Stimulated activated naive B cell treated with anti-CD40 and anti-IgM and Interleukin-4, amounts not matched to agents 10 μg/mL and 1 μg/mL and 100 μg/mL, for 72 hours (primary cell): ENCODE measurements at regions not wholly inside any gene's neighbourhood (a gene's known extent, or its start where the extent isn't known, plus 50 kb on each side); places are given as distances from the start of the nearest gene placed in this dataset.
"Not testable (repeated sequence)": the region's sequence is repeated elsewhere in the genome, so short reads cannot be mapped to it uniquely, and the experiment has no call there.

ENCODE experiments used
- ATAC-seq, 2 donors: fragments of 150-1000 bp; cut with Tn5 transposase; replicated peaks; 2 replicates each; pipeline ENCODE4 v1.10.0; 2021; ENCODE audit warnings: moderate library complexity in 1 of 2
- DNase-seq: peaks from one replicate; pipeline ENCODE4 v3.0.0; 2021
- H3K27ac Mint-ChIP-seq: one replicate; pipeline ENCODE4 v1.8.0; 2022; ENCODE audit warnings: mild to moderate bottlenecking, mixed read lengths
- H3K27me3 Mint-ChIP-seq, 2 donors: one replicate each; pipeline ENCODE4 v1.8.0; 2022; ENCODE audit warnings: mixed read lengths in 2 of 2
- H3K36me3 Mint-ChIP-seq, 2 donors: one replicate each; pipeline ENCODE4 v1.8.0; 2022; ENCODE audit warnings: mixed read lengths in 2 of 2, mild to moderate bottlenecking in 1 of 2
- H3K4me1 Mint-ChIP-seq, 2 donors: one replicate each; pipeline ENCODE4 v1.8.0; 2022; ENCODE audit warnings: mixed read lengths in 2 of 2, mild to moderate bottlenecking in 1 of 2
- H3K4me3 Mint-ChIP-seq, 2 donors: one replicate each; pipeline ENCODE4 v1.8.0; 2022; ENCODE audit warnings: mild to moderate bottlenecking in 2 of 2, mixed read lengths in 2 of 2, moderate library complexity in 1 of 2
- H3K9me3 Mint-ChIP-seq, 2 donors: one replicate each; pipeline ENCODE4 v1.8.0; 2022; ENCODE audit warnings: mixed read lengths in 2 of 2, mild to moderate bottlenecking in 1 of 2

DNA sequence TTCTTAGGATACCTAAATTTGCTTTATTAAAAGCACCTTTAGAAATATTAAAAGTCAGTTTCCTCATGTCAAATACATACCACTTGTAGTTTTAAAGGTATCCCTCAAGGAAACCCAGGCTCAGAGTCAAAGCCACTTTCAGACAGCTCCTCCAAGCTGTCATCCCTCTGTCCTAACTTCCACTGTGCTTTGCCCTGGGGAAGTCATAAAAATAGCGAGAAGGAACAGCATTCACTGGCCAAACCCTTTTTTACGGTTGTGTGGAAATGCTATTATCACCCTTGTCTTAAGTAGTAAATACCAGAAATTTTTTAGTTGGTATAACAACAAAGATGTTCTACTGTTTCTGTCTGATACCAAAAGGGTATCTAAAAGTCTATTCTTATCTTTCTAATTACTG, 680.5 kb downstream of the ZEB2 start:
- no peak for ATAC-seq
- Mint-ChIP-seq H3K4me1 (no peaks in the 10 kb centered on the region), H3K36me3 (no peaks in the 10 kb centered on the region), H3K4me3 (no peak overlapping the region), H3K27ac (no peak overlapping the region), H3K9me3 (no peaks in the 10 kb centered on the region), H3K27me3 (no peaks in the 10 kb centered on the region)
- no peak for DNase-seq

DNA sequence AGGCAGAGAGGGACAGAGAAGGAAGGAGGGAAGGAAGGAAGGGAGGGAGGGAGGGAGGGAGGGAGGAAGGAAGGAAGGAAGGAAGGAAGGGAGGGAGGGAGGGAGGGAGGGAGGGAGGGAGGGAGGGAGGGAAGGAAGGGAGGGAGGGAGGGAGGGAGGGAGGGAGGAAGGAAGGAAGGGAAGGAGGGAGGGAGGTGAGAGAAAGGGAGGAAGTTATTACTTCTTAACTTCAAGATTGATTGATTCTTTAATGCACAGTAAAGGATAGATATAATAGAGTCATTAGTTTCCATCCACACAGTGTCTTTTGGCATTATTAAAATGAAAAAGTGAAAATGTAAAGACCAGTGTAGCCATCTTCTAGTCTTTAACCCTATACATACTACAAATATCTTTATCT, 682.9 kb downstream of the ZEB2 start:
- not testable (repeated sequence) for H3K4me1 Mint-ChIP-seq, H3K36me3 Mint-ChIP-seq, ATAC-seq

DNA sequence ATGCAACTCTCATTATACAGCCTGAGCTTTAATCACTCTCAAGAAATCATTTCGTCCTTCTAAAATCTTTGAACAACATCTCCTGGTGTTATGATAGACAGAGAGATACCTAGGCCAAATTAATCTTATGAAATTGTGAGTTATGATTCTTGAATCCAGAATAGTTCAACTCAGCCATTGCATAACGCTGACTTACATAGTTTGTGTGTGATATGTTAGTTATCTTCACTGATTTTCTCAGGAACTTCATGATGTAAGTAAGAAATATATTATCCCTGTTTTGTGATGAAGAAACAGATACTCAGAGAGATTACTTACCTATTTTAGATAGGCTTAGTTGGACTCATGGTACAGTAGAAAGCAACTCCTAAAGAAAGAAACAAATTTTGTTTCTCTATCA, 684.4 kb downstream of the ZEB2 start:
- DNase-seq = no peak
- ATAC-seq = no peak
- H3K4me1 Mint-ChIP-seq = no peaks in the 10 kb centered on the region
- no peaks in the 10 kb centered on the region for H3K36me3 Mint-ChIP-seq
- no peaks in the 10 kb centered on the region for H3K9me3 Mint-ChIP-seq
- H3K4me3 Mint-ChIP-seq = no peak overlapping the region
- no peaks in the 10 kb centered on the region for H3K27me3 Mint-ChIP-seq
- no peak overlapping the region for H3K27ac Mint-ChIP-seq

More for the DNA sequence above, 682.9 kb downstream of the ZEB2 start:
- not testable (repeated sequence) for H3K27me3 Mint-ChIP-seq, H3K9me3 Mint-ChIP-seq, H3K4me3 Mint-ChIP-seq, DNase-seq, H3K27ac Mint-ChIP-seq

DNA sequence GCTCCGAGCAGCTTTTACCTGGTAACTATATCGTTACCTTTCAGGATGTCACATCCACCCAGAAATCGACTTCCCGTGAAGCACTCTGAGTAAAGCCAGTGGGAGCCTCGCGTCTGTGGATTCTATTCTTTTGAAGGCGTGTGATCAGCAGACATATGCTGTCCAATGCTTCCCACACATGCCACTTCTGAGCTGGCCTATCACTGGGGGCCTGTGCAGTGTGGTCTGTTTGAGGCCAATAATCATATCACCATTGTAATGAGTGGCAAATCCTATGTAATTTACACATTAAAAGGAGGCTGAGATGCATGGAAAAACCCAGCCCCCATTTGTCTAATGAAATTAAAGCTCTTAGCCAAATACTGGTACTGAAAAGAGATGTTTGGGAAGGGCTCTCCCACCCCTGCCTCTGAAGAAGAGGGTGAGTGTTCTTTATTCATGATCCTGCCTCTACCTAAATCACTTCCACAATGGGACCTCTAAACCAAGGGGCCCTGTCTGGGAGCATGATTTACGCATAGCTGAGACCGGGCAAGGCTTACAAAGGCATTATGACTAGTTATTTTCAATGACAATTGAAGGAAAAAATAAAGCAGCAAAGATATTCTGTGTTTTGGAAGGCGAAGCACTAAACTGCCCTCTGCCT, 686.8 kb downstream of the ZEB2 start:
- H3K27me3 Mint-ChIP-seq = no peaks in the 10 kb centered on the region
- no peak overlapping the region for H3K27ac Mint-ChIP-seq
- H3K36me3 Mint-ChIP-seq = no peaks in the 10 kb centered on the region
- no peaks in the 10 kb centered on the region for H3K4me1 Mint-ChIP-seq
- ATAC-seq (no peak), DNase-seq (no peak)
- H3K9me3 Mint-ChIP-seq = no peaks in the 10 kb centered on the region
- no peak overlapping the region for H3K4me3 Mint-ChIP-seq

DNA sequence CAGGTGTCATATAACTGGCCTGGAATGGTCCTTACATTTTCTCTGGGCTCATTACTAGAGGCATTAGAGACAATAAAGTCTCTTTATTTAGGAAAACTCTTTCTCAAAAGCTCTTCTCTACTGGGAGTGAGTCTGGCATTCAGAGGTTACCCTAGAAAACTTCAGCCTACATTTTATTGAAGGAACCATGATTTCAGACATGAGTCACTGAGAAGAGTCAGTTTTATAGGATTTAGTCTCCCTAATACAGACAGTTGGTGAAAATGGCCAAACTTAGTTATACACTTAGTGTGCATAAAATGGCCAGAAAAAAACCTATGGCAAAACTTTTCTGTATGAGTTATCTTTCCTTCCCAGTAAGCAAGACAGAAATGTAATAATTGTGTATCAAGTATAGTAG, 689.4 kb downstream of the ZEB2 start:
- H3K27ac Mint-ChIP-seq = no peak overlapping the region
- no peaks in the 10 kb centered on the region for H3K36me3 Mint-ChIP-seq
- H3K27me3 Mint-ChIP-seq = no peaks in the 10 kb centered on the region
- no peak overlapping the region for H3K4me3 Mint-ChIP-seq
- no peaks in the 10 kb centered on the region for H3K9me3 Mint-ChIP-seq
- DNase-seq (no peak), ATAC-seq (no peak)
- no peaks in the 10 kb centered on the region for H3K4me1 Mint-ChIP-seq

DNA sequence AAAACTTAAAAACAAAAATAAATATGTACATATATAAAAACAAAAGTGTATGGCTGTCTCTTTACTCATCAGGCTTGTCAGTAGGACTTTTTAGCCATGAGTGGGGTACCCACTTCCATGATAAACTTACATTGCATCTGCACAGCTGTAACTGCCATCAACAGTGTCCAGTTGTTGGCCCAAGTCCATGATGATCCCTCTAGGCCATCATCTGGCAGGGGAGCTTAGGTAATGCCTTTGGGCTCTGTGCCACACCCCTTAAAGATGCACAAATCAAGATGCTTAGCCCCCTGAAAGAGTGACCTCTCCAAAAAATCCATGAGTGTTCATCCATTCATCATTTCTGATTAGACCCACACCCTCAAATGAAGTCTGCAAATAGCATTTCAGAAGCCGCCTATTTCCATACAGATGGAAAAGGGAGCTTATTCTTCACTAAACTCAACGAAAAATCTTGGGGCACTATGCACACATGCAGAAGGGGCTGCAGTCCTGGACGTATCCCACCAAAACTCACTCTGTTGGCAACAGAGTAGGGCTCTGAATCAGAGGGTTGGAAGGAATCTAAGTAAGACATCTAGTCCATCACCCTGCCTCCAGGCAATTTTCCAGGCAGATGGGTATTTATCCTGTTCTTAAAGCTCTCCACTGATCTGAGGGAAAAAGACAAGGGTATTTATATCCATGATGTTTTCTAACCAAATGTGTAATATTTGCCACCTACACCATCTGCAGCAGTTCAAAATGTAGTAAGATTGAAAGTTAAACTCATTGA, 691.0 kb downstream of the ZEB2 start:
- no peak overlapping the region for H3K27ac Mint-ChIP-seq
- no peak for DNase-seq
- no peaks in the 10 kb centered on the region for H3K27me3 Mint-ChIP-seq
- H3K9me3 Mint-ChIP-seq = no peaks in the 10 kb centered on the region
- no peak overlapping the region for H3K4me3 Mint-ChIP-seq
- no peak for ATAC-seq
- no peaks in the 10 kb centered on the region for H3K36me3 Mint-ChIP-seq
- no peaks in the 10 kb centered on the region for H3K4me1 Mint-ChIP-seq

DNA sequence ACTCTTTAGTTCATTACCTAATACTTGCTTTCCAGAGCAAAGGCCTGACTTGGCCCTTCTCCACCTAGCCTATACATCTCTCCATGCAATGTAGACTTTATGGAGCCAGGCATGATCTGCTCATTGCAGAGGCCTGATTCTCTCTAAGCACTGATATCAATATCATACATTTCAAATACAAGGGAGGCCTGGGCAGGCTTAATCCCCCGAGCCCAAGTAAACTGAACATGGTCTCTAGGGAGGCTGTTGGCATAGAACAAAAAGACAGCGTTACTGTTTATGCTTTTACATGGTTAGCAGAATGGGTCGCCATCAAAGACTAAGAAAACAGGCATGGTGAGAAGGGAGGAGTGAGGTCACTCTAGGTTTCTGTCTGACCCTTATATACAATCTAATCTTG, 695.1 kb downstream of the ZEB2 start:
- ATAC-seq = no peak
- Mint-ChIP-seq H3K27me3 (no peaks in the 10 kb centered on the region), H3K4me1 (peaks cover 0 to 6% of the 10 kb centered on the region in 2 donors), H3K4me3 (no peak overlapping the region), H3K9me3 (no peaks in the 10 kb centered on the region), H3K27ac (no peak overlapping the region), H3K36me3 (no peaks in the 10 kb centered on the region)
- DNase-seq = no peak

DNA sequence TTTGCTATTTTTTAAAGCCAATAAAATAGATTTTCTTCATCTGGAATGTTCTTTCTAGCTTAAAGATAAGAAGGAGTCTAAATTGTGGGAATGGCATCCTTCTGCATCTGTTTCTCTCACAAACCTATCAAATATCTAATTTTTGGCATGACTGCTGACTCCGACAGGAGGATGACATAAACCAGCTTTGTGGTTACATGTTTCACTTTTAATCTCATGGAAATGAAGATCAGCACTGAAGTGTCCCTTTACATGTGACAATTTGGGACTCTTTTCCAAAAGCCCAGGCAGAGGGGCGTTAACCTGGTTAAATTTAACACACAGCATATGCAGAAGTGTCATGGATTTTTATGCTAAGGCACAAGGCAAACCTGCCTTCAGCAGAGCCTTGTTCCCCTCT, 694.7 kb downstream of the ARHGAP15 start:
- Mint-ChIP-seq H3K27ac (no peak overlapping the region), H3K4me3 (no peak overlapping the region), H3K4me1 (peaks cover 2 to 11% of the 10 kb centered on the region in 2 donors), H3K36me3 (no peaks in the 10 kb centered on the region), H3K27me3 (no peaks in the 10 kb centered on the region), H3K9me3 (no peaks in the 10 kb centered on the region)
- no peak for DNase-seq
- ATAC-seq = no peak

DNA sequence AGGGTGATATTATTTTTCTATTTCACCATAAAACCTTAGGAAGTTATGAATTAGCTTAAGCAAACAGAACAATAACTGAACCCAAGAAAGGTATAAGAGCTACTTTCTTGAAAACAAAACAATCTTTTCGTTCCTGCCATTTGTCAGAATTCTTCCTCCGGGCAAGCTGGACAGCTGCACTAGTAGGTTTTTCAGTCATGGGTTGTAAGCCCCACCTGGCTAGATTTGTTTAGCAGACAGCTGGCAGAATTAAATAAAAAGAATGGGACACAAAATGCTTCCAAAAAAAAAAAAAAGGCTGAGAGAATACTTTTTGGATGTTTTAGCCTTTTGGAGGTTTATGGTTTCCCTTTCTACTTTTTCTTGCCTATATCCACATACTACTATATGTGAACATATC, 694.1 kb downstream of the ARHGAP15 start:
- Mint-ChIP-seq H3K9me3 (no peaks in the 10 kb centered on the region), H3K36me3 (no peaks in the 10 kb centered on the region), H3K27me3 (no peaks in the 10 kb centered on the region), H3K4me3 (no peak overlapping the region), H3K27ac (no peak overlapping the region), H3K4me1 (peaks cover 2 to 11% of the 10 kb centered on the region in 2 donors)
- no peak for DNase-seq
- ATAC-seq = no peak

DNA sequence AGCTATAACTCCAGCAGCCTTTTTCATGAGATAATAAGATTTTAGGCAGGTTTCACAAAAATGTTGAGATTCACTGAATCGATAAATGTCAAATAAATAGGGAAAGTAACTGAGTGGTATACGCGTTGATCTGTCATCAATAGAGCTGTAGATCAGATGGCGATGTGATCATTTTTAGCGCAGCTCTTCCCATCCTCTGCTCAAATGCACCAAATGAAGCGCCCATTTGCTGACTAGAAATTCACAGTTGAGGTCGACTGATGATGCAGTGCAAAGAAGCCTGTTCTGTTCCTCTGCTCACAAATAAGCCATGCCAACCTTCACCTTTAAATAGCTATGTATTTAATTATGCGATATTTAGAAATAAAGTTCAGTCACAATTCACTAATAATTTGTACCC, 693.5 kb downstream of the ARHGAP15 start:
- no peaks in the 10 kb centered on the region for H3K27me3 Mint-ChIP-seq
- H3K27ac Mint-ChIP-seq = no peak overlapping the region
- no peaks in the 10 kb centered on the region for H3K36me3 Mint-ChIP-seq
- no peaks in the 10 kb centered on the region for H3K9me3 Mint-ChIP-seq
- DNase-seq (no peak), ATAC-seq (no peak)
- H3K4me1 Mint-ChIP-seq = peaks cover 2 to 11% of the 10 kb centered on the region in 2 donors
- no peak overlapping the region for H3K4me3 Mint-ChIP-seq

DNA sequence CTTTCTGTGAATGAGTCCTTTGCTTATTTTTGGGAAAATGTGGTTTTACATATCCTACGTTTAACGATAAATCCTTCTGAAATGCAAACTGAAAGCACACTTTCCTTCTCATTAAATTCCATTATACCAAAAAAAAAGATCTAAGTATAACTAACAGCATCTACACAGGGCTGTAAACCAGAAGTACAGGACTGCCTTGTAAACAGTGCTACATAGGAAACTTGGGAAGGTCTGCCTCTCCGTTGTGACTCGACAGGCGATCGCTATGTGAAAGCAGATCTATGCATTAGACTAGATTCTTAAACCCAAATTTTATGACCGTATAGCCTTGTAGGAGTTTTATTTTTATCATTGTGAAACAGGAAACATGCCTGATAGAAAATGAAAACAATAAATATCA, 690.5 kb downstream of the ARHGAP15 start:
- no peak for ATAC-seq
- DNase-seq = no peak
- Mint-ChIP-seq H3K4me1 (peaks cover 5 to 20% of the 10 kb centered on the region in 2 donors), H3K36me3 (no peaks in the 10 kb centered on the region), H3K27me3 (no peaks in the 10 kb centered on the region), H3K9me3 (peaks cover 0 to under 1% of the 10 kb centered on the region in 2 donors), H3K4me3 (no peak overlapping the region), H3K27ac (no peak overlapping the region)

DNA sequence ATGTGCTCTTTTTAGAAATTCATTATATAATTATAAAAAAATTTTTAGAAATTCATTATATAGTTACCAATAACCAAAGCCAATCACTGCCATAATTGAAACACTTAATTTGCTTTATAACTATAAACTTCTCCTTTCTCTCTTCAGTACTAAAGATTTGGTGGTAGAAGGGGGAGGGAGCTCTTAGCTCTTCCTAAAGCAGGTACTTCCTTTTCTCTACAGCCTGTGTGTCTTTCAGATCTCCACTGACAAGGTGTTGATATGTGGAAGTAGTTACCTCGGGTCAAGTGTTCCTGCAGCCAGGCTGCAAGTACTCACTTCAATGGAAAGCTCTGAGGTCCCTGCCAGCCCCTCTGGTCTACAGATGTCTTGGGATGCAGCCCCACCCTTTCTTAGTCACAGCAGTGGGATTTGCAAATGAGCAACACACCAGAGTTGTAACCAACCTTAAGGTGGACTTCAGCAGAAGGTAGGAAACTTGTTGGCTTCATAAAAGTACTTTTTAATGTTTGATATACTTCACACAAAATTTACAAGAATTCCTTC, 690.0 kb downstream of the ARHGAP15 start:
- ATAC-seq = peak; percentile 31 to 68
- H3K27ac Mint-ChIP-seq = no peak overlapping the region

More for the DNA sequence above, 690.0 kb downstream of the ARHGAP15 start:
- no peak overlapping the region for H3K4me3 Mint-ChIP-seq
- peaks cover 0 to 5% of the 10 kb centered on the region in 2 donors for H3K9me3 Mint-ChIP-seq
- H3K27me3 Mint-ChIP-seq = no peaks in the 10 kb centered on the region
- peaks cover 8 to 24% of the 10 kb centered on the region in 2 donors for H3K4me1 Mint-ChIP-seq
- no peak for DNase-seq
- no peaks in the 10 kb centered on the region for H3K36me3 Mint-ChIP-seq
